ENCODE measurements at regions not wholly inside any gene's neighbourhood (a gene's known extent, or its start where the extent isn't known, plus 50 kb on each side); places are given as distances from the start of the nearest gene placed in this dataset.

- H3K4me3 ChIP-seq (ENCODE audit: low read depth, low read length): no peak overlapping the region
- no peak for TF ChIP-seq CTCF (IDR thresholded peaks at IDR 0.05; ENCODE audit: low read depth, low read length)
Measured at GRCh38 chr13:38053896-38054295, 184.3 kb upstream of the TRPC4 start.

GRCh38 chr13:38046049-38046376 is 176.4 kb upstream of the TRPC4 start:
- TF ChIP-seq CTCF (IDR thresholded peaks at IDR 0.05; ENCODE audit: low read depth, low read length): no peak
- H3K4me3 ChIP-seq (ENCODE audit: low read depth, low read length): no peak overlapping the region

GRCh38 chr13:38045278-38046048 is 175.9 kb upstream of the TRPC4 start:
- no peak overlapping the region for H3K4me3 ChIP-seq (ENCODE audit: low read depth, low read length)
- peak; percentile 47 for TF ChIP-seq CTCF (IDR thresholded peaks at IDR 0.05; ENCODE audit: low read depth, low read length)

- no peak for TF ChIP-seq CTCF (IDR thresholded peaks at IDR 0.05; ENCODE audit: low read depth, low read length)
Measured at GRCh38 chr13:38044067-38044466, 174.5 kb upstream of the TRPC4 start.

GRCh38 chr13:38042771-38043170 is 173.2 kb upstream of the TRPC4 start:
- no peak overlapping the region for H3K4me3 ChIP-seq (ENCODE audit: low read depth, low read length)
- TF ChIP-seq CTCF (IDR thresholded peaks at IDR 0.05; ENCODE audit: low read depth, low read length): no peak

More at GRCh38 chr13:38044067-38044466, 174.5 kb upstream of the TRPC4 start:
- no peak overlapping the region for H3K4me3 ChIP-seq (ENCODE audit: low read depth, low read length)

- TF ChIP-seq CTCF (IDR thresholded peaks at IDR 0.05; ENCODE audit: low read depth, low read length): no peak
- no peak overlapping the region for H3K4me3 ChIP-seq (ENCODE audit: low read depth, low read length)
Measured at GRCh38 chr13:38024431-38024830, 154.9 kb upstream of the TRPC4 start.

- no peak overlapping the region for H3K4me3 ChIP-seq (ENCODE audit: low read depth, low read length)
- no peak for TF ChIP-seq CTCF (IDR thresholded peaks at IDR 0.05; ENCODE audit: low read depth, low read length)
Measured at GRCh38 chr13:38017320-38017719, 147.7 kb upstream of the TRPC4 start.
